Midbrain (tissue), 1 donor: ENCODE measurements at regions not wholly inside any gene's neighbourhood (a gene's known extent, or its start where the extent isn't known, plus 50 kb on each side); places are given as distances from the start of the nearest gene placed in this dataset.

ENCODE experiments used
- DNase-seq: peaks from one replicate; lab custom pipeline; 2025; lab: John Stamatoyannopoulos, UW

- no peak for DNase-seq
Measured at GRCh38 chr5:61964201-61964600, 341.8 kb upstream of the KIF2A start.

GRCh38 chr5:61965069-61965468 is 340.9 kb upstream of the KIF2A start:
- DNase-seq: no peak

- no peak for DNase-seq
Measured at GRCh38 chr5:61965490-61965889, 340.5 kb upstream of the KIF2A start.

GRCh38 chr5:61966296-61966955 is 339.6 kb upstream of the KIF2A start:
- DNase-seq: no peak

GRCh38 chr5:61966997-61967396 is 339.0 kb upstream of the KIF2A start:
- DNase-seq: no peak

- no peak for DNase-seq
Measured at GRCh38 chr5:61967681-61968080, 338.3 kb upstream of the KIF2A start.

GRCh38 chr5:61969347-61969746 is 336.7 kb upstream of the KIF2A start:
- DNase-seq: no peak

- DNase-seq: no peak
Measured at GRCh38 chr5:61969755-61970154, 336.3 kb upstream of the KIF2A start.

GRCh38 chr5:61970218-61970617 is 335.8 kb upstream of the KIF2A start:
- DNase-seq: no peak

GRCh38 chr5:61974680-61975079 is 331.3 kb upstream of the KIF2A start:
- DNase-seq: no peak

GRCh38 chr5:61981886-61982285 is 324.1 kb upstream of the KIF2A start:
- DNase-seq: no peak

- DNase-seq: no peak
Measured at GRCh38 chr5:61991430-61991829, 314.6 kb upstream of the KIF2A start.

GRCh38 chr5:61991866-61992265 is 314.1 kb upstream of the KIF2A start:
- DNase-seq: no peak

GRCh38 chr5:61993295-61993927 is 312.6 kb upstream of the KIF2A start:
- DNase-seq: no peak

GRCh38 chr5:61994171-61994570 is 311.8 kb upstream of the KIF2A start:
- DNase-seq: no peak

- no peak for DNase-seq
Measured at GRCh38 chr5:61995486-61995885, 310.5 kb upstream of the KIF2A start.

GRCh38 chr5:61999371-61999770 is 306.6 kb upstream of the KIF2A start:
- no peak for DNase-seq

- DNase-seq: no peak
Measured at GRCh38 chr5:62000646-62001045, 305.4 kb upstream of the KIF2A start.

- no peak for DNase-seq
Measured at GRCh38 chr5:62001640-62002039, 304.4 kb upstream of the KIF2A start.

GRCh38 chr5:62002436-62002835 is 303.6 kb upstream of the KIF2A start:
- DNase-seq: no peak

- DNase-seq: no peak
Measured at GRCh38 chr5:62005551-62005950, 300.5 kb upstream of the KIF2A start.

GRCh38 chr5:62007457-62007856 is 298.5 kb upstream of the KIF2A start:
- DNase-seq: no peak

- DNase-seq: no peak
Measured at GRCh38 chr5:62011089-62011664, 294.8 kb upstream of the KIF2A start.

- DNase-seq: no peak
Measured at GRCh38 chr5:62017092-62017491, 288.9 kb upstream of the KIF2A start.
